ENCODE measurements at regions not wholly inside any gene's neighbourhood (a gene's known extent, or its start where the extent isn't known, plus 50 kb on each side); places are given as distances from the start of the nearest gene placed in this dataset.

DNA sequence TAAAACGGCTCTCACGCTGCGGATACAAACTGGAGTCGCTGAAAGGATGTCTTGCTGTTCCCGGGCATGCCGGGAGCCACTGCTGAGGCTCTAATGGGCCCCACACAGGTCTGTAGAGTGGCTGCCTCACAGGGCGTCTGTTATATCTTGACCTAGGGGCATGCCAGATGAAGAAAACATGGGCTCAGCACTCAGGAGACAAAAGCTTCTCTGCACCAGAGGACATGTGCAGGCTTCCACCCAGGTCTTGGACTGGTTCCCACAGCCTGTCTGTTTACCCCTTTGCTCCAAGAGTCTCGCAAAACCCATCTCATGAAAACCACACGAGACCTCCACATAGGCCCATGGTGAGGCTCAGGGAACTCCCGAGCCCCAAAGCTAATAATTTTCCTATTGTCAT is 134.2 kb downstream of the RPS29 start:
- no peak overlapping the region for H3K4me3 ChIP-seq (ENCODE audit: low read length in 2 of 2)
- intact Hi-C loops (cut with micrococcal nuclease): no loop called here
- POLR2A ChIA-PET (ENCODE audit: partially characterized antibody): no interaction called here
- DNase-seq: no peak
- no peak overlapping the region for H3K4me3 Mint-ChIP-seq
- no peaks in the 10 kb centered on the region for H3K9me3 ChIP-seq (ENCODE audit: control insufficient read depth in 1 of 2, low read length in 2 of 2)
- no peaks in the 10 kb centered on the region for H3K4me1 ChIP-seq (ENCODE audit: insufficient read depth, low read length)
- no peak overlapping the region for H3K27ac Mint-ChIP-seq
- CTCF ChIA-PET (ENCODE audit: partially characterized antibody): interaction anchor here (4.2 kb wide), 1 partner anchor 9 kb away, joined by 17 read pairs; no protein-coding TSS in a partner anchor
- H3K36me3 ChIP-seq (ENCODE audit: insufficient read depth, low read length): no peaks in the 10 kb centered on the region
- H3K36me3 Mint-ChIP-seq: no peaks in the 10 kb centered on the region
- no peak overlapping the region for H3K27ac ChIP-seq (ENCODE audit: low read depth, low read length)
- H3K9me3 Mint-ChIP-seq: peaks cover 0 to 7% (median 4%) of the 10 kb centered on the region in 8 donors
- H3K27me3 Mint-ChIP-seq: peaks cover 7 to 10% of the 10 kb centered on the region in 2 donors
- no peaks in the 10 kb centered on the region for H3K27me3 ChIP-seq (ENCODE audit: insufficient read depth, low read length)
- H3K4me1 Mint-ChIP-seq: no peaks in the 10 kb centered on the region

DNA sequence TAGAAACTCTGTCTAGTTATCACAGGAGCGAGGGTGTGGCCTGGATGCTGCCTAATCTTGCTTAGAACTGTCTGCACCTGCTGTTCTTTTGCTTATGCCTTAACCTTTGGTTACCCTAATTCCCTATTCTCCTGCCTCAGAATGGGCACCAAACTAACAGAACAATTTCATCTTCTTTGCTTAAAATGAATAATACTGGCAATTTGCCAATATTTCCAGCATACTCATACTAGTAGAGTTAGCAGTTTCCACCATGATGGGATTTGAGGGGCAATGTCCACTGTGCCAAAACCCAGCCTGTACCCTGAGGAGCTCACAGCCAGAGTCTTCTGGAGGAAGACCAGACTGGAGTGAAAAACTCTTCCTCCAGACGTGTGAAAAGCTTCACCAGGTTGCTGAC is 136.4 kb downstream of the RPS29 start:
- no peak for DNase-seq
- POLR2A ChIA-PET (ENCODE audit: partially characterized antibody): no interaction called here
- H3K9me3 Mint-ChIP-seq: peaks cover 0 to 7% (median 4%) of the 10 kb centered on the region in 8 donors
- H3K4me3 ChIP-seq (ENCODE audit: low read length in 2 of 2): no peak overlapping the region
- no peaks in the 10 kb centered on the region for H3K4me1 ChIP-seq (ENCODE audit: insufficient read depth, low read length)
- H3K4me3 Mint-ChIP-seq: no peak overlapping the region
- no peaks in the 10 kb centered on the region for H3K36me3 ChIP-seq (ENCODE audit: insufficient read depth, low read length)
- H3K27me3 Mint-ChIP-seq: peaks cover 9% of the 10 kb centered on the region in 2 donors
- intact Hi-C loops (cut with micrococcal nuclease): no loop called here
- CTCF ChIA-PET (ENCODE audit: partially characterized antibody): interaction anchor here (0.7 to 4.2 kb wide), 2 partner anchors 12 to 47 kb away, joined by 3 to 17 read pairs; no protein-coding TSS in a partner anchor
- H3K36me3 Mint-ChIP-seq: no peaks in the 10 kb centered on the region
- H3K4me1 Mint-ChIP-seq: no peaks in the 10 kb centered on the region
- no peaks in the 10 kb centered on the region for H3K9me3 ChIP-seq (ENCODE audit: control insufficient read depth in 1 of 2, low read length in 2 of 2)
- H3K27me3 ChIP-seq (ENCODE audit: insufficient read depth, low read length): no peaks in the 10 kb centered on the region
- no peak overlapping the region for H3K27ac Mint-ChIP-seq
- no peak overlapping the region for H3K27ac ChIP-seq (ENCODE audit: low read depth, low read length)

- CTCF ChIA-PET (ENCODE audit: partially characterized antibody): interaction anchor here (0.8 to 4.5 kb wide), 2 partner anchors 14 to 27 kb away, joined by 3 to 22 read pairs; no protein-coding TSS in a partner anchor
- H3K9me3 Mint-ChIP-seq: peaks cover 0 to 7% (median 4%) of the 10 kb centered on the region in 8 donors
These were observed 138.6 kb downstream of the RPS29 start for GRCh38 chr14:49447540-49448107.

DNA sequence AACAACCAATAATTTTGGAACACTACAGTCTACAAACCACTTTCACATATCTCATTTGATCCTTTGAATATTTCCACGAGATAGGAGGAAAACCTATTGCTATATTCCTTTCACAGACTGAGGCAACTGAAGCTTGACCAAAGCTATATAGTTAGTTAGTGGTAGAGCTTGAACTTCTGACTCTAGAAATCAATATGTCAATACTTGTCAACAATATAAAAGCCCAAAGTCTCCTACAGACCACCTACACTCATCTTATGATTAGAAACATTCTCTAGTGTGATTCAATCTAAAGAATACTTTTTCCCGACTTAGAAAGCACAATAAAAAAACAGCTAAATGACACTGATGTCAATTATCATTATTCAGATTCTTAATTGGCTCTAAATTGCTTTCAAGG is 139.4 kb downstream of the RPS29 start:
- CTCF ChIA-PET (ENCODE audit: partially characterized antibody): interaction anchor here (0.8 to 4.5 kb wide), 2 partner anchors 15 to 27 kb away, joined by 3 to 22 read pairs; no protein-coding TSS in a partner anchor
- H3K4me3 Mint-ChIP-seq: no peak overlapping the region
- H3K27ac Mint-ChIP-seq: no peak overlapping the region
- no peaks in the 10 kb centered on the region for H3K36me3 Mint-ChIP-seq
- no peak for DNase-seq
- no peaks in the 10 kb centered on the region for H3K4me1 Mint-ChIP-seq
- H3K9me3 Mint-ChIP-seq: peaks cover 0 to 7% (median 4%) of the 10 kb centered on the region in 8 donors
- H3K4me3 ChIP-seq (ENCODE audit: low read length in 2 of 2): no peak overlapping the region
- no peaks in the 10 kb centered on the region for H3K27me3 ChIP-seq (ENCODE audit: insufficient read depth, low read length)
- intact Hi-C loops (cut with micrococcal nuclease): no loop called here
- H3K27ac ChIP-seq (ENCODE audit: low read depth, low read length): no peak overlapping the region
- no peaks in the 10 kb centered on the region for H3K9me3 ChIP-seq (ENCODE audit: control insufficient read depth in 1 of 2, low read length in 2 of 2)
- no peaks in the 10 kb centered on the region for H3K36me3 ChIP-seq (ENCODE audit: insufficient read depth, low read length)
- POLR2A ChIA-PET (ENCODE audit: partially characterized antibody): interaction anchor here (0.5 to 0.7 kb wide), 2 partner anchors 43 to 140 kb away, joined by 3 read pairs; no protein-coding TSS in a partner anchor
- no peaks in the 10 kb centered on the region for H3K4me1 ChIP-seq (ENCODE audit: insufficient read depth, low read length)
- H3K27me3 Mint-ChIP-seq: peaks cover 7 to 16% of the 10 kb centered on the region in 2 donors

More at GRCh38 chr14:49447540-49448107, 138.6 kb downstream of the RPS29 start:
- DNase-seq: no peak
- H3K27me3 ChIP-seq (ENCODE audit: insufficient read depth, low read length): no peaks in the 10 kb centered on the region
- Mint-ChIP-seq H3K27ac (no peak overlapping the region), H3K4me3 (no peak overlapping the region), H3K27me3 (peaks cover 7 to 16% of the 10 kb centered on the region in 2 donors), H3K36me3 (no peaks in the 10 kb centered on the region), H3K4me1 (no peaks in the 10 kb centered on the region)
- H3K36me3 ChIP-seq (ENCODE audit: insufficient read depth, low read length): no peaks in the 10 kb centered on the region
- no peak overlapping the region for H3K4me3 ChIP-seq (ENCODE audit: low read length in 2 of 2)
- POLR2A ChIA-PET (ENCODE audit: partially characterized antibody): interaction anchor here (0.7 kb wide), 1 partner anchor 140 kb away, joined by 3 read pairs; no protein-coding TSS in a partner anchor
- no peaks in the 10 kb centered on the region for H3K9me3 ChIP-seq (ENCODE audit: control insufficient read depth in 1 of 2, low read length in 2 of 2)
- H3K4me1 ChIP-seq (ENCODE audit: insufficient read depth, low read length): no peaks in the 10 kb centered on the region
- intact Hi-C loops (cut with micrococcal nuclease): no loop called here
- H3K27ac ChIP-seq (ENCODE audit: low read depth, low read length): no peak overlapping the region

- no peak overlapping the region for H3K27ac ChIP-seq (ENCODE audit: low read depth, low read length)
- H3K4me1 Mint-ChIP-seq: peaks cover 0 to 2% (median 0%) of the 10 kb centered on the region in 4 donors
- H3K4me3 Mint-ChIP-seq: no peak overlapping the region
- DNase-seq: no peak
- ChIA-PET POLR2A (ENCODE audit: partially characterized antibody) (no interaction called here), CTCF (ENCODE audit: partially characterized antibody) (interaction anchor here (1.4 to 2.3 kb wide), 2 partner anchors 23 to 59 kb away, joined by 3 to 10 read pairs; no protein-coding TSS in a partner anchor)
- no peaks in the 10 kb centered on the region for H3K9me3 ChIP-seq (ENCODE audit: control insufficient read depth in 1 of 2, low read length in 2 of 2)
- H3K4me3 ChIP-seq (ENCODE audit: low read length in 2 of 2): no peak overlapping the region
- H3K27ac Mint-ChIP-seq: no peak overlapping the region
- H3K36me3 ChIP-seq (ENCODE audit: insufficient read depth, low read length): no peaks in the 10 kb centered on the region
- H3K36me3 Mint-ChIP-seq: no peaks in the 10 kb centered on the region
- H3K27me3 ChIP-seq (ENCODE audit: insufficient read depth, low read length): no peaks in the 10 kb centered on the region
- H3K9me3 Mint-ChIP-seq: peaks cover 2 to 17% (median 11%) of the 10 kb centered on the region in 8 donors
- peaks cover 14 to 19% of the 10 kb centered on the region in 2 donors for H3K27me3 Mint-ChIP-seq
- intact Hi-C loops (cut with micrococcal nuclease): no loop called here
- H3K4me1 ChIP-seq (ENCODE audit: insufficient read depth, low read length): no peaks in the 10 kb centered on the region
These were observed 147.9 kb downstream of the RPS29 start for GRCh38 chr14:49438256-49438770.

DNA sequence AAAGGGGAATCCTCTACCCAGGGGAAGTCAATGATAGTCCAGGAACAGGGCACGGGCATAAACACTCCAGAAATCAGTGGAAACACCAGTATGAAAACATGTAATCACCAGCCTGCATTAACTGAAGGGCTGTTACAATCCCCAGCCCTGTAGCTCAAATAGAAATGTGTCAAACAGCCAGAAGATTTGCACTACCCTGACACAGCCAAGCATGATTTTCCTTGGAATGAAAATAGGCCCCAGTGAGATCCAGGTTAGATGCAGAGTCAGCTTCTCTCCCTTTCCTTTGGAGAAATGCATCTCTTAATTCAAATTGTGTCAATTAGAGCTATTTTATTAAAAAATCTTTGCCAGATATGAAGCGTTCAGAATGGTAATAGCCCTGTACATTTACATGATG is 158.1 kb downstream of the RPS29 start:
- Histone ChIP-seq H3K36me3 (ENCODE audit: insufficient read depth, low read length) (no peaks in the 10 kb centered on the region), H3K4me3 (ENCODE audit: low read length in 2 of 2) (no peak overlapping the region), H3K27me3 (ENCODE audit: insufficient read depth, low read length) (no peaks in the 10 kb centered on the region), H3K27ac (ENCODE audit: low read depth, low read length) (no peak overlapping the region), H3K4me1 (ENCODE audit: insufficient read depth, low read length) (no peaks in the 10 kb centered on the region), H3K9me3 (ENCODE audit: control insufficient read depth in 1 of 2, low read length in 2 of 2) (no peaks in the 10 kb centered on the region)
- Mint-ChIP-seq H3K4me3 (no peak overlapping the region), H3K9me3 (peaks cover 3 to 35% (median 34%) of the 10 kb centered on the region in 8 donors), H3K27ac (no peak overlapping the region), H3K36me3 (peaks cover 4 to 6% of the 10 kb centered on the region in 2 donors), H3K27me3 (peaks cover 12 to 19% of the 10 kb centered on the region in 2 donors), H3K4me1 (no peaks in the 10 kb centered on the region)
- DNase-seq: no peak
- CTCF ChIA-PET (ENCODE audit: partially characterized antibody): no interaction called here
- POLR2A ChIA-PET (ENCODE audit: partially characterized antibody): no interaction called here
- intact Hi-C loops (cut with micrococcal nuclease): no loop called here

GRCh38 chr14:49427117-49427516 is 159.1 kb downstream of the RPS29 start:
- ChIA-PET POLR2A (ENCODE audit: partially characterized antibody) (no interaction called here), CTCF (ENCODE audit: partially characterized antibody) (interaction anchor here (0.6 kb wide), 1 partner anchor 819 kb away, joined by 3 read pairs; no protein-coding TSS in a partner anchor)
- Histone ChIP-seq H3K4me3 (ENCODE audit: low read length in 2 of 2) (no peak overlapping the region), H3K27me3 (ENCODE audit: insufficient read depth, low read length) (no peaks in the 10 kb centered on the region), H3K27ac (ENCODE audit: low read depth, low read length) (no peak overlapping the region), H3K9me3 (ENCODE audit: control insufficient read depth in 1 of 2, low read length in 2 of 2) (no peaks in the 10 kb centered on the region), H3K4me1 (ENCODE audit: insufficient read depth, low read length) (no peaks in the 10 kb centered on the region), H3K36me3 (ENCODE audit: insufficient read depth, low read length) (no peaks in the 10 kb centered on the region)
- Mint-ChIP-seq H3K27ac (no peak overlapping the region), H3K36me3 (peaks cover 2 to 4% of the 10 kb centered on the region in 2 donors), H3K4me3 (no peak overlapping the region), H3K27me3 (peaks cover 12 to 19% of the 10 kb centered on the region in 2 donors), H3K4me1 (no peaks in the 10 kb centered on the region), H3K9me3 (peaks cover 3 to 26% (median 24%) of the 10 kb centered on the region in 8 donors)
- DNase-seq: no peak
- intact Hi-C loops (cut with micrococcal nuclease): no loop called here

All from CD4-positive, alpha-beta memory T cell (primary cell).